HCT116 (cell line): ENCODE measurements at regions not wholly inside any gene's neighbourhood (a gene's known extent, or its start where the extent isn't known, plus 50 kb on each side); places are given as distances from the start of the nearest gene placed in this dataset.

Experiments used
- ATAC-seq: fragments of 200-7000 bp; cut with Tn5 transposase; 2 replicates; pipeline ENCODE4 v1.9.1; 2020; ENCODE audit warnings: mild to moderate bottlenecking, moderate library complexity
- BruUV-seq: library from RNA; stranded (reverse); fragments of 400-500 nt; replicated peaks from 2 replicates; lab custom pipeline; 2021; lab: Mats Ljungman, UMichigan
- CTCF ChIA-PET: fragments of 300-600 bp; sonication (Branson Sonifier 250); formaldehyde crosslinking; loops from one replicate; lab custom pipeline; 2021; ENCODE audit warnings: antibody characterized with exemption; lab: Charles Lee
- POLR2A ChIA-PET: fragments of 300-600, 350-600 bp; sonication (Branson Sonifier 250); formaldehyde crosslinking; loops from one replicate; lab custom pipeline; 2021; ENCODE audit warnings: antibody characterized with exemption; lab: Charles Lee
- RAD21 ChIA-PET, 2 experiments: fragments of 300-600 bp; sonication (Branson Sonifier 250); formaldehyde crosslinking; loops; one replicate each; lab custom pipeline; 2023; ENCODE audit warnings: low total read pairs in 2 of 2; ENCODE audit not compliant: uncharacterized antibody in 2 of 2, unreplicated experiment in 2 of 2, low non-redundant PET in 1 of 2; lab: Charles Lee
- DNase-seq: peaks from one replicate; pipeline ENCODE4 v3.0.0-alpha.2; 2010; ENCODE audit warnings: low read depth, low spot score
- H2AFZ ChIP-seq: fragments of 200-600 bp; shearing (Covaris generic), sonication (generic); 2 replicates; pipeline ENCODE4 v1.6.1; 2017; ENCODE audit warnings: low read depth, mixed run types, mixed read lengths, antibody characterized with exemption, low read length; ENCODE audit not compliant: poor library complexity, severe bottlenecking
- H3K27ac ChIP-seq: 2 replicates; pipeline ENCODE4 v1.5.1; 2012; ENCODE audit warnings: low read depth, low read length
- H3K27me3 ChIP-seq: fragments of 200-600 bp; sonication (generic); 2 replicates; pipeline ENCODE4 v1.6.1; 2016; ENCODE audit warnings: mixed run types, low read length, mixed read lengths; ENCODE audit not compliant: insufficient read depth
- H3K36me3 ChIP-seq, 2 experiments: fragments of 200-500 bp in 1 of 2; fragments of 200-600 bp in 1 of 2; sonication (Bioruptor generic) in 1 of 2; sonication (generic) in 1 of 2; 2 replicates each; pipeline versions ENCODE4 v1.5.1 to v1.6.1; 2014 to 2016; ENCODE audit warnings: low read length in 2 of 2, inconsistent platforms in 1 of 2, mixed read lengths in 1 of 2, mixed run types in 1 of 2; ENCODE audit not compliant: insufficient read depth in 2 of 2, control insufficient read depth in 1 of 2
- H3K4me1 ChIP-seq, 2 experiments: fragments of 200-600 bp in 1 of 2; sonication (generic) in 1 of 2; 2 replicates each; pipeline versions ENCODE4 v1.5.1 to v1.6.1; 2012 to 2017; ENCODE audit warnings: low read length in 2 of 2, inconsistent platforms in 1 of 2, mild to moderate bottlenecking in 1 of 2, mixed read lengths in 1 of 2, mixed run types in 1 of 2, moderate library complexity in 1 of 2; ENCODE audit not compliant: insufficient read depth in 2 of 2, control insufficient read depth in 1 of 2
- H3K4me2 ChIP-seq: fragments of 200-600 bp; sonication (generic); 2 replicates; pipeline ENCODE4 v1.6.1; 2017; ENCODE audit warnings: mixed run types, low read length, mixed read lengths
- H3K4me3 ChIP-seq, 2 experiments: fragments of 200-600 bp in 1 of 2; sonication (generic) in 1 of 2; replicated peaks in 1 of 2; 2 replicates each; pipeline ENCODE4 v1.5.1; 2011 to 2016; ENCODE audit warnings: low read length in 2 of 2, control low read depth in 1 of 2, low read depth in 1 of 2, mild to moderate bottlenecking in 1 of 2, mixed read lengths in 1 of 2, mixed run types in 1 of 2
- H3K79me2 ChIP-seq: fragments of 200-600 bp; sonication (generic); 2 replicates; pipeline ENCODE4 v1.6.1; 2017; ENCODE audit warnings: mild to moderate bottlenecking, mixed run types, low read length, moderate library complexity, mixed read lengths; ENCODE audit not compliant: insufficient read depth
- H3K9ac ChIP-seq: fragments of 200-600 bp; sonication (generic); 2 replicates; pipeline ENCODE4 v1.6.1; 2016; ENCODE audit warnings: low read length, mixed read lengths
- H3K9me2 ChIP-seq: fragments of 200-600 bp; sonication (generic), shearing (Covaris generic); 2 replicates; pipeline ENCODE4 v1.6.1; 2017; ENCODE audit warnings: mixed run types, mild to moderate bottlenecking, moderate library complexity; ENCODE audit not compliant: insufficient read depth
- H3K9me3 ChIP-seq, 2 experiments: fragments of 200-500 bp in 1 of 2; fragments of 200-600 bp in 1 of 2; sonication (Bioruptor generic) in 1 of 2; sonication (generic) in 1 of 2; 2 replicates each; pipeline ENCODE4 v1.6.1; 2014 to 2017; ENCODE audit warnings: low read length in 2 of 2, mixed read lengths in 2 of 2, inconsistent platforms in 1 of 2, low read depth in 1 of 2, mild to moderate bottlenecking in 1 of 2, mixed run types in 1 of 2, moderate library complexity in 1 of 2; ENCODE audit not compliant: control insufficient read depth in 1 of 2, insufficient read depth in 1 of 2
- H4K20me1 ChIP-seq: fragments of 200-600 bp; sonication (generic), shearing (Covaris generic); 2 replicates; pipeline ENCODE4 v1.6.1; 2017; ENCODE audit warnings: mixed run types, mild to moderate bottlenecking, moderate library complexity; ENCODE audit not compliant: insufficient read depth
- EZH2 ChIP-seq: fragments of 200-600 bp; sonication (generic); IDR thresholded peaks from 2 replicates; pipeline ENCODE4 v1.6.1; 2017; ENCODE audit warnings: antibody characterized with exemption, mixed run types
- RAD21 ChIP-seq: IDR thresholded peaks from 2 replicates; pipeline ENCODE4 v1.6.1; 2012; ENCODE audit warnings: low read depth, mild to moderate bottlenecking
- SIN3A ChIP-seq: IDR thresholded peaks from 2 replicates; pipeline ENCODE4 v1.6.1; 2012; ENCODE audit warnings: low read depth
- intact Hi-C: fragments of 100-400 bp; cut with micrococcal nuclease; formaldehyde crosslinking; loops from 2 replicates; pipeline ENCODE4 v1.10.0; 2022
- TF ChIP-seq, protein P1 (sequence below): IDR thresholded peaks from 2 replicates; pipeline ENCODE4 v1.6.1; 2012; ENCODE audit warnings: low read depth

DNA sequence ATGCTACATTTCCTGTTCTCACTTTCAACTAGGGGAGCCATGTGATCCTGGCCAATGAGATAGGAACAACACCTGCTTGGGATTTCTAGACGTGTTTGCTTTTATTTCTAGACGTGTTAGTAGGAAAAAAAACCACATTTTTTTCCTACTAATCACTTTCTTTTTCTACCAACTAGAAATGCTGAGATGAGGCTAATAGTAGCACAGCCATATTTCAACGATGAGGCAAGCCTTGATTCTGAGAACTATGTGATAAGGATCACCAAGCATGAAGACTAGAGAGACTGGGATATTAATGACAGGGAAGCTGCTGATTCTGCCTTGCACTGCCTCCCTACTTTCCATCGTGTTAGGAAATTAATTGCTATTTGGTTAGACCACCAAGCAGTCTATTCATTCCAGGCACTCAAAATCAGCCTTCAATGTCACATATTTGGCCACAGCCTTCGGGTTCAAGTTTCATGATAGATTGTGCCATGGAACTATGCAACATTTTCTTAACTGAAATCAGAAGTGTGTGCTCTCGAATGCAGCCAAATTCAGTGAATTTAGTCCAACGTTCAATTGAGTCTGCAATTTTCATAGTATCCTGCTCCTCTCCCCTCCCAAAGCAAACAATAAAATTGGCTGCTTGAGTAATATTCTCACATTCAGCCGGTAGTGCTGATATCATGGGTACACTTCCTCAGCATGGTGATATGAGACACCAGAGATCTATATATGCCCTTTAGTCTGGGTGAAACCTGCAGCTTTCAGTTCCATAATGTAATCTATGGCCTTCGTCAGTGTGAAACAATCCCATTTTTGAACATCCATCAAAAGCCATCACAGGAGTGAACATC lies 98.1 kb downstream of the GPR37 start (continued):
- TF ChIP-seq, protein P1, sequence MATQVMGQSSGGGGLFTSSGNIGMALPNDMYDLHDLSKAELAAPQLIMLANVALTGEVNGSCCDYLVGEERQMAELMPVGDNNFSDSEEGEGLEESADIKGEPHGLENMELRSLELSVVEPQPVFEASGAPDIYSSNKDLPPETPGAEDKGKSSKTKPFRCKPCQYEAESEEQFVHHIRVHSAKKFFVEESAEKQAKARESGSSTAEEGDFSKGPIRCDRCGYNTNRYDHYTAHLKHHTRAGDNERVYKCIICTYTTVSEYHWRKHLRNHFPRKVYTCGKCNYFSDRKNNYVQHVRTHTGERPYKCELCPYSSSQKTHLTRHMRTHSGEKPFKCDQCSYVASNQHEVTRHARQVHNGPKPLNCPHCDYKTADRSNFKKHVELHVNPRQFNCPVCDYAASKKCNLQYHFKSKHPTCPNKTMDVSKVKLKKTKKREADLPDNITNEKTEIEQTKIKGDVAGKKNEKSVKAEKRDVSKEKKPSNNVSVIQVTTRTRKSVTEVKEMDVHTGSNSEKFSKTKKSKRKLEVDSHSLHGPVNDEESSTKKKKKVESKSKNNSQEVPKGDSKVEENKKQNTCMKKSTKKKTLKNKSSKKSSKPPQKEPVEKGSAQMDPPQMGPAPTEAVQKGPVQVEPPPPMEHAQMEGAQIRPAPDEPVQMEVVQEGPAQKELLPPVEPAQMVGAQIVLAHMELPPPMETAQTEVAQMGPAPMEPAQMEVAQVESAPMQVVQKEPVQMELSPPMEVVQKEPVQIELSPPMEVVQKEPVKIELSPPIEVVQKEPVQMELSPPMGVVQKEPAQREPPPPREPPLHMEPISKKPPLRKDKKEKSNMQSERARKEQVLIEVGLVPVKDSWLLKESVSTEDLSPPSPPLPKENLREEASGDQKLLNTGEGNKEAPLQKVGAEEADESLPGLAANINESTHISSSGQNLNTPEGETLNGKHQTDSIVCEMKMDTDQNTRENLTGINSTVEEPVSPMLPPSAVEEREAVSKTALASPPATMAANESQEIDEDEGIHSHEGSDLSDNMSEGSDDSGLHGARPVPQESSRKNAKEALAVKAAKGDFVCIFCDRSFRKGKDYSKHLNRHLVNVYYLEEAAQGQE: no peak
- TF ChIP-seq SIN3A: no peak

DNA sequence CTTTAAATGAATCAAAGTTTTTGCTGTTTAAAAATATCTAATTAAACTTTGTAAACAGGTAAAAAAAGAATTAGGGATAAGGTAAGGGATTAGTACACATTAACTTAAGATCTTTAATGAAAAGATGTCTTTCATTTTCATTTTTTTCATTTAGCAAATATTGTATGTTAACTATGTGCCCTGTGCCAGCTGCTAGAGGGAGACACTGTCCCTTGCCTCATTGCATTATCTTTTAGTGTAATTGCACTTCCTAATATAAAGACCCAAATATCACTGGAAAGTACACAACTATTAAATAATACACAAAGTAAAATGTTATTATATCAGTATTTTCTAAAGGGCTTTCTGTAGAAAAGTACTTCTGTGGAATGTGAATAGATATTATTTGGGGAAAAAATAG lies 102.7 kb downstream of the GPR37 start:
- RAD21 ChIA-PET: no interaction called here
- CTCF ChIA-PET: no interaction called here
- no peaks in the 10 kb centered on the region for H3K36me3 ChIP-seq
- no peak overlapping the region for H3K4me3 ChIP-seq
- no peaks in the 10 kb centered on the region for H3K27me3 ChIP-seq
- H3K9ac ChIP-seq: no peak overlapping the region
- no TSS peak for BruUV-seq
- no peak for DNase-seq
- H3K4me1 ChIP-seq: no peaks in the 10 kb centered on the region
- H3K79me2 ChIP-seq: no peaks in the 10 kb centered on the region
- intact Hi-C loops: no loop called here
- no peak overlapping the region for H3K4me2 ChIP-seq
- no peaks in the 10 kb centered on the region for H3K9me3 ChIP-seq
- ATAC-seq: no peak
- TF ChIP-seq EZH2 (no peak), RAD21 (0 out of 2 replicates have a peak, but pooled peaks have one; percentile 10)
- H4K20me1 ChIP-seq: no peaks in the 10 kb centered on the region
- no peak overlapping the region for H3K27ac ChIP-seq
- no peaks in the 10 kb centered on the region for H3K9me2 ChIP-seq
- POLR2A ChIA-PET: no interaction called here
- H2AFZ ChIP-seq: no peak overlapping the region
